ENCODE measurements at regions not wholly inside any gene's neighbourhood (a gene's known extent, or its start where the extent isn't known, plus 50 kb on each side); places are given as distances from the start of the nearest gene placed in this dataset.
"Not testable (repeated sequence)": the region's sequence is repeated elsewhere in the genome, so short reads cannot be mapped to it uniquely, and the experiment has no call there.

- TF ChIP-seq, protein P1, sequence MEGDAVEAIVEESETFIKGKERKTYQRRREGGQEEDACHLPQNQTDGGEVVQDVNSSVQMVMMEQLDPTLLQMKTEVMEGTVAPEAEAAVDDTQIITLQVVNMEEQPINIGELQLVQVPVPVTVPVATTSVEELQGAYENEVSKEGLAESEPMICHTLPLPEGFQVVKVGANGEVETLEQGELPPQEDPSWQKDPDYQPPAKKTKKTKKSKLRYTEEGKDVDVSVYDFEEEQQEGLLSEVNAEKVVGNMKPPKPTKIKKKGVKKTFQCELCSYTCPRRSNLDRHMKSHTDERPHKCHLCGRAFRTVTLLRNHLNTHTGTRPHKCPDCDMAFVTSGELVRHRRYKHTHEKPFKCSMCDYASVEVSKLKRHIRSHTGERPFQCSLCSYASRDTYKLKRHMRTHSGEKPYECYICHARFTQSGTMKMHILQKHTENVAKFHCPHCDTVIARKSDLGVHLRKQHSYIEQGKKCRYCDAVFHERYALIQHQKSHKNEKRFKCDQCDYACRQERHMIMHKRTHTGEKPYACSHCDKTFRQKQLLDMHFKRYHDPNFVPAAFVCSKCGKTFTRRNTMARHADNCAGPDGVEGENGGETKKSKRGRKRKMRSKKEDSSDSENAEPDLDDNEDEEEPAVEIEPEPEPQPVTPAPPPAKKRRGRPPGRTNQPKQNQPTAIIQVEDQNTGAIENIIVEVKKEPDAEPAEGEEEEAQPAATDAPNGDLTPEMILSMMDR (IDR thresholded peaks at IDR 0.05; ENCODE audit: insufficient read depth, low read depth, low read length) = no peak
- DNase-seq (ENCODE audit: low read depth) = no peak
Measured at GRCh38 chr3:162701211-162701610, 1204.6 kb downstream of the OTOL1 start.

DNA sequence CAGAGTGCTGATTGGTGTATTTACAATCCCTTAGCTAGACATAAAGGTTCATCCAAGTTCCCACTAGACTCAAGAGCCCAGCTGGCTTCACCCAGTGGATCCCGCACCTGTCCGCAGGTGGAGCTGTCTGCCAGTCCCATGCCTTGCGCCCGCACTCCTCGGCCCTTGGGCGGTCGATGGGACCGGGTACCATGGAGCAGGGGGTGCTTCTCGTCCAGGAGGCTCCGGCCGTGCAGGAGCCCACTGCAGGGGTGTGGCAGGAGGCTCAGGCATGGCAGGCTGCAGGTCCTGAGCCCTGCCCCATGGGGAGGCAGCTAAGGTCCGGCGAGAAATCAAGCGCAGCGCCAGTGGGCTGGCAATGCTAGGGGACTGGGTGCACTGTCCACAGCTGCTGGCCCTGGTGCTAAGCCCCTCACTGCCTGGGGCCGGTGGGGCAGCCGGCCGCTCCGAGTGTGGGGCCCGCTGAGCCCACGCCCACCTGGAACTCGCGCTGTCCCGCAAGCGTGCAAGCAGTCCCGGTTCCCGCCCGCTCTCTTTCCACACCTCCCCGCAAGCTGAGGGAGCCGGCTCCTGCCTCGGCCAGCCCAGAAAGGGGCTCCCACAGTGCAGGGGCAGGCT is 1206.3 kb downstream of the OTOL1 start:
- no peak overlapping the region for H3K4me3 ChIP-seq (ENCODE audit: low read depth, low read length)
- TF ChIP-seq, protein P1 (IDR thresholded peaks at IDR 0.05; ENCODE audit: insufficient read depth, low read depth, low read length) = no peak

More at GRCh38 chr3:162701211-162701610, 1204.6 kb downstream of the OTOL1 start:
- H3K4me3 ChIP-seq (ENCODE audit: low read depth, low read length) = no peak overlapping the region

DNA sequence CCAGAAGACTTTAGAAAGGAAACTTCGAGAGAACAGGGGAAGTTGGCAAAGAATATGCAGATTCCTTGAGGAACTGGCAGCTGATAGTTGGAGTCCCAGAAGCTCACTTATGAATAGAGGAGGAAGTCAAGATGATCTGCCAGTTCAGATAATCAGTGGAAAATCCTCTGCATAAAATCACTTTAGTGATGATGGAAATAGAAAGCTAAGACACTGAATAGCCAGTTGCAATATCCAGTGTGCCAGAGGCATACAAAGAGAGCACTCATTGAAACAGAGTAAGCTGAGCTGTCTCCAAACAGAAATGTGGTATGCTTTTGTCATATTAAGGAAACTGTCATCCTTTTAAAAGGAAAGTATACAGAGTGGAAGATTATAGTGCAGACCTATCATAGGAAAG is 1207.6 kb downstream of the OTOL1 start:
- no peak for DNase-seq (ENCODE audit: low read depth)
- no peak overlapping the region for H3K4me3 ChIP-seq (ENCODE audit: low read depth, low read length)
- TF ChIP-seq, protein P1 (IDR thresholded peaks at IDR 0.05; ENCODE audit: insufficient read depth, low read depth, low read length) = no peak

More for the DNA sequence above, 1206.3 kb downstream of the OTOL1 start:
- no peak for DNase-seq (ENCODE audit: low read depth)

- no peak overlapping the region for H3K4me3 ChIP-seq (ENCODE audit: low read depth, low read length)
- TF ChIP-seq, protein P1 (IDR thresholded peaks at IDR 0.05; ENCODE audit: insufficient read depth, low read depth, low read length) = no peak
- DNase-seq (ENCODE audit: low read depth) = no peak
Measured at GRCh38 chr3:162704799-162705385, 1208.3 kb downstream of the OTOL1 start.

DNA sequence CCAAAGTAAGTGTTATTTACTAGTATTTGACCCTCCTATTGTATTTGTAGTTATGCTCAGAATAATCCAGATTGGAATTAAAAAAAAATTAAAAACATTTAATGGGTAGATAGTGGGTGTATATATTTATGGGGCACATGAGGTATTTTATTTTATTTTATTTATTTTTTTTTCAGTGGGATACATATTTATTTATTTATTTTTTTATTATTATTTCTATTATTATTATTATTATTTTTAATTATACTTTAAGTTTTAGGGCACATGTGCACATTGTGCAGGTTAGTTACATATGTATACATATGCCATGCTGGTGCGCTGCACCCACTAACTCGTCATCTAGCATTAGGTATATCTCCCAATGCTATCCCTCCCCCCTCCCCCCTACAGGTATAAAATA is 1211.8 kb downstream of the OTOL1 start:
- H3K4me3 ChIP-seq (ENCODE audit: low read depth, low read length); DNase-seq (ENCODE audit: low read depth): not testable (repeated sequence)

DNA sequence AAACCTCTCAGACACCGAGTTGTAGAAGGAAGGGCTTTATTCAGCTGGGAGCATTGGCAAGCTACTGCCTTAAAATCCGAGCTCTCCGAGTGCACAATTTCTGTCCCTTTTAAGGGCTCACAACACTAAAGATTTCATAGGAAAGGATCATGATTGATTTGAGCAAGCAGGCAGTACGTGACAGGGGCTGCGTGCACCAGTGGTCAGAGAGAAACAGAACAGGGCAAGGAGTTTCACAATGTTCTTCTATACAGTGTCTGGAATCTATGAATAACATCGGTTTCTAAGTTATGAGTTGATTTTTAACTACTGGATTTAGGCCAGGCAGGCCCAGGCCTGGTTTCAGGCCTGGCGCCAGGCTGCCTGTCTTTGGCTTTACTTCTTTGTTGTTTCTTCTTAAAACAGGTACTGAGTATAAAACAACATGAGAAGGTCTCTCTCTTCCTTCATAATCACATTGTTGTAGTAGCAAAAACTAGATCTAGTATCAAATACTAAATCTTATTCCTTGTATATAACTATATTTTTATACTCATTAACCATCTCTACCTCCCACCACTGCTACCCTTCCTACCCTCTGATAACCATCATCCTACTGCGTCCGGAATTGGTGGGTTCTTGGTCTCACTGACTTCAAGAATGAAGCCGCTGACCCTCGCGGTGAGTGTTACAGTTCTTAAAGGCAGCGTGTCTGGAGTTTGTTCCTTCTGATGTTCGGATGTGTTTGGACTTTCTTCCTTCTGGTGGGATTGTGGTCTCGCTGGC is 1212.5 kb downstream of the OTOL1 start:
- H3K4me3 ChIP-seq (ENCODE audit: low read depth, low read length) = not testable (repeated sequence)
- DNase-seq (ENCODE audit: low read depth) = peak; percentile 26

DNA sequence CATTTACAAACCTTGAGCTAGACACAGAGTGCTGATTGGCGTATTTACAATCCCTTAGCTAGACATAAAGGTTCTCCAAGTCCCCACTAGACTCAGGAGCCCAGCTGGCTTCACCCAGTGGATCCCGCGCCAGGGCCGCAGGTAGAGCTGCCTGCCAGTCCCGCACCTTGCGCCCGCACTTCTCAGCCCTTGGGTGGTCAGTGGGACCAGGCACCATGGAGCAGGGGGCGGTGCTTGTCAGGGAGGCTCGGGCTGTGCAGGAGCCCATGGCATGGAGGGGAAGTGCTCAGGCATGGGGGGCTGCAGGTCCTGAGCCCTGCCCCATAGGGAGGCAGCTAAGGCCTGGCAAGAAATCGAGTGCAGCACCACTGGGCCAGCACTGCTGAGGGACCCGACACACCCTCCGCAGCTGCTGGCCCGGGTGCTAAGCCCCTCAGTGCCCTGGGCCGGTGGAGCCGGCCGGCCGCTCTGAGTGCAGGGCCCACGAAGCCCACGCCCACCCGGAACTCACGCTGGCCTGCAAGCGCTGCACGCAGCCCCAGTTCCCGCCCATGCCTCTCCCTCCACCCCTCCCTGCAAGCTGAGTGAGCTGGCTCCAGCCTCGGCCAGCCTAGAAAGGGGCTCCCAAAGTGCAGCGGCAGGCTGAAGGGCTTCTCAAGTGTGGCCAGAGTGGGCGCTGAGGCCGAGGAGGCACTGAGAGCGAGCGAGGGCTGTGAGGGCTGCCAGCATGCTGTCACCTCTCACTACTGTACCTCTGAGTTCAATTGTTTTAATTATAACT is 1213.9 kb downstream of the OTOL1 start:
- TF ChIP-seq, protein P1 (IDR thresholded peaks at IDR 0.05; ENCODE audit: insufficient read depth, low read depth, low read length) = no peak
- H3K4me3 ChIP-seq (ENCODE audit: low read depth, low read length) = no peak overlapping the region
- DNase-seq (ENCODE audit: low read depth) = no peak

GRCh38 chr3:162717074-162717473 is 1220.5 kb downstream of the OTOL1 start:
- not testable (repeated sequence) for H3K4me3 ChIP-seq (ENCODE audit: low read depth, low read length)
- peak; percentile 20 for DNase-seq (ENCODE audit: low read depth)
